SK-N-SH (cell line): ENCODE measurements at regions not wholly inside any gene's neighbourhood (a gene's known extent, or its start where the extent isn't known, plus 50 kb on each side); places are given as distances from the start of the nearest gene placed in this dataset.

ENCODE experiments used
- CHD2 ChIP-seq: fragments of 150-350 bp; IDR thresholded peaks from 2 replicates; pipeline ENCODE4 v1.6.1; 2018; ENCODE audit warnings: low read length; ENCODE audit not compliant: partially characterized antibody
- CTCF ChIP-seq: fragments of 200-600 bp; sonication (generic); IDR thresholded peaks from 2 replicates; pipeline ENCODE4 v1.6.1; 2017; ENCODE audit warnings: antibody characterized with exemption, mild to moderate bottlenecking, moderate library complexity
- ELF1 ChIP-seq: IDR thresholded peaks from 2 replicates; pipeline ENCODE4 v1.4.0; 2012
- FOXM1 ChIP-seq: IDR thresholded peaks from 2 replicates; pipeline ENCODE4 v1.4.0; 2012; ENCODE audit warnings: low read depth, mild to moderate bottlenecking
- GABPA ChIP-seq: IDR thresholded peaks from 2 replicates; pipeline ENCODE4 v1.4.0; 2012; ENCODE audit warnings: low read depth, mild to moderate bottlenecking
- MAX ChIP-seq: IDR thresholded peaks from 2 replicates; pipeline ENCODE4 v1.4.0; 2012; ENCODE audit warnings: low read depth
- NRF1 ChIP-seq: IDR thresholded peaks from 2 replicates; pipeline ENCODE4 v1.6.1; 2012; ENCODE audit warnings: low read depth, mild to moderate bottlenecking, low read length
- PBX3 ChIP-seq: IDR thresholded peaks from 2 replicates; pipeline ENCODE4; 2012
- RAD21 ChIP-seq: IDR thresholded peaks from 2 replicates; pipeline ENCODE4 v1.6.1; 2012; ENCODE audit warnings: mild to moderate bottlenecking, low read length
- REST ChIP-seq: IDR thresholded peaks from 2 replicates; pipeline ENCODE4 v1.6.1; 2012; ENCODE audit warnings: mild to moderate bottlenecking, low read depth, low read length, moderate library complexity
- USF2 ChIP-seq: fragments of 150-350 bp; IDR thresholded peaks from 2 replicates; pipeline ENCODE4 v1.6.1; 2017; ENCODE audit warnings: antibody characterized with exemption, low read length, low read depth, borderline replicate concordance

- TF ChIP-seq CTCF (no peak), USF2 (no peak), MAX (no peak), PBX3 (no peak), NRF1 (no peak), REST (no peak), RAD21 (no peak), FOXM1 (no peak), ELF1 (no peak), CHD2 (no peak), GABPA (no peak)
Measured at GRCh38 chr7:47066976-47067614, 514.8 kb downstream of the TNS3 start.
